ENCODE measurements at regions not wholly inside any gene's neighbourhood (a gene's known extent, or its start where the extent isn't known, plus 50 kb on each side); places are given as distances from the start of the nearest gene placed in this dataset.

GRCh38 chr15:98433856-98434255 lies 214.5 kb upstream of the IGF1R start:
- POLR2A ChIA-PET = no interaction called here
- CTCF ChIA-PET = no interaction called here

GRCh38 chr15:98437752-98438151 lies 210.6 kb upstream of the IGF1R start:
- ChIA-PET CTCF (no interaction called here), POLR2A (no interaction called here)

GRCh38 chr15:98438326-98438725 lies 210.0 kb upstream of the IGF1R start:
- CTCF ChIA-PET = no interaction called here

GRCh38 chr15:98438907-98439306 lies 209.4 kb upstream of the IGF1R start:
- POLR2A ChIA-PET = no interaction called here
- CTCF ChIA-PET = no interaction called here

More at GRCh38 chr15:98438326-98438725, 210.0 kb upstream of the IGF1R start:
- POLR2A ChIA-PET = no interaction called here

- ChIA-PET CTCF (no interaction called here), POLR2A (no interaction called here)
Measured at GRCh38 chr15:98439523-98439942, 208.8 kb upstream of the IGF1R start.

- CTCF ChIA-PET = no interaction called here
- POLR2A ChIA-PET = no interaction called here
Measured at GRCh38 chr15:98440917-98441316, 207.4 kb upstream of the IGF1R start.

- ChIA-PET CTCF (no interaction called here), POLR2A (no interaction called here)
Measured at GRCh38 chr15:98441599-98441998, 206.7 kb upstream of the IGF1R start.

GRCh38 chr15:98442379-98442833 lies 205.9 kb upstream of the IGF1R start:
- POLR2A ChIA-PET = no interaction called here
- CTCF ChIA-PET = interaction anchor here (0.6 kb wide), 1 partner anchor 753 kb away, joined by 3 read pairs; no protein-coding TSS in a partner anchor

GRCh38 chr15:98442901-98443300 lies 205.4 kb upstream of the IGF1R start:
- CTCF ChIA-PET = no interaction called here
- POLR2A ChIA-PET = no interaction called here

GRCh38 chr15:98443526-98443925 lies 204.8 kb upstream of the IGF1R start:
- ChIA-PET CTCF (no interaction called here), POLR2A (no interaction called here)

- POLR2A ChIA-PET = no interaction called here
- CTCF ChIA-PET = no interaction called here
Measured at GRCh38 chr15:98444138-98444537, 204.2 kb upstream of the IGF1R start.

GRCh38 chr15:98445315-98445714 lies 203.0 kb upstream of the IGF1R start:
- ChIA-PET POLR2A (no interaction called here), CTCF (no interaction called here)

- POLR2A ChIA-PET = no interaction called here
Measured at GRCh38 chr15:98446083-98446482, 202.3 kb upstream of the IGF1R start.

GRCh38 chr15:98447069-98447468 lies 201.3 kb upstream of the IGF1R start:
- POLR2A ChIA-PET = no interaction called here

More at GRCh38 chr15:98446083-98446482, 202.3 kb upstream of the IGF1R start:
- CTCF ChIA-PET = no interaction called here

GRCh38 chr15:98451236-98451635 lies 197.1 kb upstream of the IGF1R start:
- ChIA-PET POLR2A (no interaction called here), CTCF (no interaction called here)

More at GRCh38 chr15:98447069-98447468, 201.3 kb upstream of the IGF1R start:
- CTCF ChIA-PET = no interaction called here

GRCh38 chr15:98452238-98452637 lies 196.1 kb upstream of the IGF1R start:
- ChIA-PET POLR2A (no interaction called here), CTCF (no interaction called here)

GRCh38 chr15:98455904-98456303 lies 192.4 kb upstream of the IGF1R start:
- CTCF ChIA-PET = interaction anchor here (0.6 kb wide), 1 partner anchor 149 kb away, joined by 3 read pairs; no protein-coding TSS in a partner anchor
- POLR2A ChIA-PET = no interaction called here

- CTCF ChIA-PET = no interaction called here
- POLR2A ChIA-PET = no interaction called here
Measured at GRCh38 chr15:98476559-98476958, 171.8 kb upstream of the IGF1R start.

- ChIA-PET POLR2A (no interaction called here), CTCF (no interaction called here)
Measured at GRCh38 chr15:98480844-98481243, 167.5 kb upstream of the IGF1R start.

GRCh38 chr15:98483575-98484130 lies 164.7 kb upstream of the IGF1R start:
- POLR2A ChIA-PET = no interaction called here
- CTCF ChIA-PET = no interaction called here

- POLR2A ChIA-PET = no interaction called here
Measured at GRCh38 chr15:98484914-98485313, 163.4 kb upstream of the IGF1R start.

GRCh38 chr15:98485451-98485850 lies 162.9 kb upstream of the IGF1R start:
- ChIA-PET POLR2A (no interaction called here), CTCF (no interaction called here)

More at GRCh38 chr15:98484914-98485313, 163.4 kb upstream of the IGF1R start:
- CTCF ChIA-PET = no interaction called here

Measured in activated CD8-positive, alpha-beta memory T cell treated with anti-CD3 and anti-CD28 coated beads for 36 hours (primary cell).